GM19324 (cell line): ENCODE measurements at regions not wholly inside any gene's neighbourhood (a gene's known extent, or its start where the extent isn't known, plus 50 kb on each side); places are given as distances from the start of the nearest gene placed in this dataset.

ENCODE experiments used
- ATAC-seq: cut with Tn5 transposase; IDR thresholded peaks from one replicate; pipeline ENCODE4 v1.9.1; 2021; ENCODE audit warnings: mild to moderate bottlenecking, moderate library complexity; ENCODE audit not compliant: unreplicated experiment, low FRiP score

- no peak for ATAC-seq
These were observed 443.7 kb downstream of the NR2F2 start for GRCh38 chr15:96774216-96774615.

DNA sequence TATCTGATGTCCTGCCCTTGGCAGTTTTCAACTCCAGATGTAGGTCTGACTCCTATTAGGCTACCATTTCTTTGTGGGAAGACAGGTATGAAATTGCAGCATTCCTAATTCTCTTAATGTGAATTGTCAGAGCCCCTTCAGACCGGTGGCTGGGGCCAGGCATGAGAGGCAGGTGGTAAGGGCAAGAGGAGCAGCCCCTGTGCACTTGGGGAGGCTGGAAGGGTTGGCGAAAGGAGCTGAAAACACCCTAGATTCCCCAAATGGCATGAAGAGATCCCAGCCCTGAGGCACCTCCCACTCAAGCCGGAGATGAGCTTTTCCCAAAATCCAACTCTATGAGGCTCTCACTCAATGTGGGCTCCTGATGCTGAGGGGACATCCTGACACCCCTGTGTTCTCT is 453.2 kb downstream of the NR2F2 start:
- ATAC-seq, result no peak

- ATAC-seq, result no peak
These were observed 459.5 kb downstream of the NR2F2 start for GRCh38 chr15:96790004-96790403.

- ATAC-seq, result no peak
These were observed 461.7 kb downstream of the NR2F2 start for GRCh38 chr15:96792216-96792615.

DNA sequence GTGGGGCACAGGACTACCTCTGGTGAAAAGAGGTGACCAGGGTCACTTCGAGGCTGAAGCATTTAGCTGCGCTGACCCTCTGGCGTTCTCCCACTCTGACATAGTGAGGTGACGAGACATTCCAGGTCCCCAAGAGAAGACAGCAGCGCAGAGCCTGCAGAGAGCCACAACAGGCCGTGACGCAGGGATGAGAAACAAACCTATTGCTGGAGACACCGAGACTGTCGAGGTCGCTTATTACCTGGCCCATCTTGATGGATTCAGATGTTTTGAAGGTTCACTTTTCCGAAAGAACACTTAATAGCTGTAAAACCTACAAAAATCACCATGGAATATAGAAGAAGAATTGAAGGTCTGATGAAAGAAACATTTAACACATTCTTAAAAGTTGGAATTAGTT is 466.3 kb downstream of the NR2F2 start:
- ATAC-seq, result no peak

DNA sequence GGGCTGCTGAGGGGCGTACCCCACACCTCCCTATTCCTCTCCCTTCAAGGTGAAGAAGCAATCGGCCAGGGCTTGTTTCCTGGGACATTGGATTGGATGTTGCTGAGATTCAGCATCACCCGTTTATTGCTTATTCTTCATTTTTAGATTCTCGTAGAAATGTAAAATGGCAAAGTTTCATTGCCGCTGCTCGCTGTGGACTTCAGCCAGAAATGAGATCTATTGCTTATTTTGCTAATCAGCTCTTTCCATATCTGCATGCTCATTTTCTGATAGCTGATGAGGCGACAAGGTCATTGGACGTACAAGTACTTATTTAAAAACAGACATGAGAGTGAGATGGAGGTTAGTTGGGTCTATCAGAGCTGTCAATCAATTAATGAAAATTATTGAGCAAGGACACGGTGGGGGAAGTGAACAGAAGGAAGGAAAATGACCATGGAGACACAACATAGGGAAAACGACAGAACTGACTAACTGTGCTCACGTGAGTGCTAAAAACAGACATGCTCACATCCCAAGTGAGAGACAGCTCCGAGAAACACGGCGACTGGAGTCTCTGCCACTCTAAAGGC is 471.2 kb downstream of the NR2F2 start:
- ATAC-seq, result no peak

DNA sequence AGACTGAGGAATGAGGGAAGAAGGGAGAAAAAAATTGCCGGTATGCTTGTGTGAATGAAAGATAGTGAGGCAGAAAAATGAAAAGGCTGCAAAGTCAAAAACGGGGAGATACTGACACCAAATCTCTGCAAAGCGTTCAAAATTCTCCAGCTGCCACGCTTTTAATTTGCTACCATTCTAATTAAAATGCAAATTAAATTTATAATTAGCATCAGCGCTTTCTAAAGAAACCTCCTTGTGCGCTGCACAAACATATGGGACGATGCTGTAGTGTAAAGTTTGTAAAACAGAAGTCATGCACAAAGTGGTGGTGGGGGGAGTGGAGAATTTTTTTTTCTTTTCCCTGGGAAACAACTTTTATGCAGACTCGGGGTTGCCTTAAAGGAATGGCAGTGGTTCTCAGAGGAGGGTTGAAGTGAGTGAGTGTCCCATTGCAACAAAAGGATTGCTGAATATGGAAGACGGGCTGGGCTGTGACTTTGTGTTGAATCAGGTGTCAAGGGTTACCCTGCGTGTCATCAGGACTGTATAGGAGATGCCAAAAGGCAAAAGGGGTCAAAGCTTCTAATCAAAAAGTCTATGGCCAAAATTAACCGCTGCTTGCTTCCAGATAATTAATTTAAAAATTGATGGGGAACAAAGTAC is 472.2 kb downstream of the NR2F2 start:
- no peak for ATAC-seq

DNA sequence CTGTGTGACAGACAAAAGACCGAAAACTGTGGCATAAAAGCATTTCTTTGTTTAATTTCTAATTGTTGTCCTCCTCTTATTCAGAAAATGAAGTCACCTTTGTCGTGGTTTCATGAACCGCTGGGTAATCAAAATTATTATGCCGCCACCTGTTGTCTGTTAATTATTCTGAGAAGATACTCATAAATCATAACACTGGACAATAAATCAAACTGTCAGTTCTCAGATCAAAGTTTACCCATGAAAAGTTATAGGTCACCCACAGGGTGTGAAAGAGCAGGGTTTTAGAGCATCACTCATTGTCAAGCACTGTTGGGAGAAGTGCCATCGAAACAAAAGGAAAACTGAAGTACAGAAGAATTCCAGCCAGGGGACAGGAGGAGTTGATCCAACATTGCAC is 474.3 kb downstream of the NR2F2 start:
- ATAC-seq, result no peak

DNA sequence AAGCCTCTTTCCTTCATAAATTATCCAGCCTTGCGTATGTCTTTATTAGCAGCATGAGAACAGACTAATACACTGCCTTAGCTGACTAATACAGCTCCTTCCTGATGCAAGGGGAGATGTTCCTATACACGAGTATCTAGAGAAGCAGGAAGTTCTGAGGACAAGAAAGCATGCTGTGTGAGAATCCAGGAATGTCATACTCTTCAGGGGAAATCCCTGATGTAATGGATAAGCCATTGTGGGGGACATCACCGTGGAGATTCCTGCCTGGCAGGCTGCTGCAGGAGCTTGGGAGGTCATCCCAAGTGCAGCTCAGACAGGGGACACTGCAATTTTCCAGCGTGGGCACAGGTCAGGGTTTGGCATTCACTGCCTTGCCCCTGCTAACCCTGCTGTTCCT is 476.9 kb downstream of the NR2F2 start:
- no peak for ATAC-seq

DNA sequence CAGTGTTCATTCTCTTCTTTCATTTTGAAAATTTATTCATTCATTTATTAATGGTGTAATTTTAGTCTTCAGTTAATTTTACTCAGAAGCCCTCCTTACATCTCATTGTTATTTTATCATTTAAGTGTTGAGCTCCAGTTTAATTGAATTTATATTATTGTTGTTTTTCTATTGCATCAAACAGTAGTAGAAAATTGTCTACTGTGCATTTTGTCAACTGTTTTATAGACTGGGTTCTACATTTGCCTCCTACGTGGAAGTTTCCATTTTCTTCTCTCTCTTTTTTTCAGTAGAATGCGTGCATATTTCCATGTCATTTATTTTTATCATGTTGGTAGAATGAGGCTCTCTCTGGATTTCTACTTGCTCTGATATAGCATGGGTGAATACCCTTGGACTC is 487.4 kb downstream of the NR2F2 start:
- ATAC-seq, result no peak

DNA sequence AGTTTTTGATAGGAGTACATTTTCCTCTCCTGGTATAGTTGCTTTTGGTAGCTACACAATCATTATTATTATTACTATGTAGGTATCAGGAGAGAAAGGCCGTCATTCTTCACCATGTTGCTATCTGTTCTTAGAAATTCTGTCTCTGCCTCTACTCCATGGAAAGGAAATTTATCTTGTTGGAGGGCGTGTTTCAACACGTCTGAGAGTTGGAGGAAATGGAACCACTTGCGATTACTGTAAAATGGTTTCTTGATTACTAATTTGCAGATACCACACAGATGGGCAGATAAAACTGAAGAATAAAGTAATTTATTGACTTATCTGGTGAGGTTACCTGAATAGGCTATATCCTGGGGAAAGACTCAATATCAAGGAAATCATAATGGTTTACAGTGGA is 488.4 kb downstream of the NR2F2 start:
- no peak for ATAC-seq

- ATAC-seq, result no peak
These were observed 497.5 kb downstream of the NR2F2 start for GRCh38 chr15:96827981-96828380.

DNA sequence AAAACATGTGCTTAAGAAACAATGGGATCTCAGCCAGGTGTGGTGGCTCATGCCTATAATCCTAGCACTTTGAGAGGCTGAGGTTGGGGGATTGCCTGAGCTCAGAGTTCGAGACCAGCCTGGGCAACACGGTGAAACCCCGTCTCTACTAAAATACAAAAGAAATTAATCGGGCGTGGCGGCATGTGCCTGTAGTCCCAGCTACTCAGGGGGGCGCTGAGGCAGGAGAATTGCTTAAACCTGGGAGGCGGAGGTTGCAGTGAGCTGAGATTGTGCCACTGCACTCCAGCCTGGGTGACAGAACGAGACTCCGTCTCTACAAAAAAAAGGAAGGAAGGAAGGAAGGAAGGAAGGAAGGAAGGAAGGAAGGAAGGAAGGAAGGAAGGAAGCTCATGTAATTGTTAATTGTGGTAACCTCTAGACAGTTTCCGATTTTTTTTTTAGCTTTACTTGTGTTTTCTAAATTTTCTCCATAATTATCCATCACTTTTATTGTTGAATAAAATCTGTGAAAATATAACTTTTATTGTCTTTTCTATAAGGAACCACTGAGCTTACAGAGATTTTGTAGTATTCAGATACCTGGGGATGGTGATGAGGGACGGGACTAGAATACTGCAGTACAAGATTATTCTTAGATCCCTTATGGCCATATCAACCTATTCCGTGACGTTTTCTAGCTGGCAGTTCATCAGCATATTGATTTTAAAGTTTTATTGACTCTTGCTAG is 506.9 kb downstream of the NR2F2 start:
- ATAC-seq, result no peak

GRCh38 chr15:96838081-96838480 is 507.6 kb downstream of the NR2F2 start:
- ATAC-seq, result no peak

DNA sequence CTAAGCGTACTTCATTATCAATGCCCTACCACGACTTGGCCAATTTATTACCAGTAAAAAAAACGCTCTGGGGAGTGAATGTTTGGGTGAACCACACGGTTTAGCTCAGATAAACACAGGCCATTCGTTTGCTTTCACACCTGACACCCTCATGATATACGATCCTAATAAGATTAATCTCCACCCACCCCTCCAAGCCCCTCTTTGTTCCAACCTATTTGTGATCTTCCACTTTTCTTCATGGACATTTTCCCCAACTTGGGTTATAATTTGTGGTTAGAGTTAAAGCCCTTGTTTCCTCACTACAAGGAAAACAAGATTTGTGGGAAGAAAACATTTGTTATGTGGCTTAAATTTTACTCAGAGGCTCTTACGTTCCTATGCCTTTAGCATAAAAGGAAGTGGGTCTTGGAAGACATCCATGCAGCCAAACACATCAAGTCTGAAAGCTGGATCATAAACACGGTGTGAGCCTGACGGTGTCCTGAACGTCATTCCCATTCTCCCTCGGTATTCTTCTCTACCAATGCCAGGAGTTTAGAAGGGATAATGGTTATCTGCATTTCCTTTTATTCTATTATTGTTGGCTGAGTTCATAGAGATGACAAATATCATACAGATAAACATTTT is 518.9 kb downstream of the NR2F2 start:
- ATAC-seq, result no peak

DNA sequence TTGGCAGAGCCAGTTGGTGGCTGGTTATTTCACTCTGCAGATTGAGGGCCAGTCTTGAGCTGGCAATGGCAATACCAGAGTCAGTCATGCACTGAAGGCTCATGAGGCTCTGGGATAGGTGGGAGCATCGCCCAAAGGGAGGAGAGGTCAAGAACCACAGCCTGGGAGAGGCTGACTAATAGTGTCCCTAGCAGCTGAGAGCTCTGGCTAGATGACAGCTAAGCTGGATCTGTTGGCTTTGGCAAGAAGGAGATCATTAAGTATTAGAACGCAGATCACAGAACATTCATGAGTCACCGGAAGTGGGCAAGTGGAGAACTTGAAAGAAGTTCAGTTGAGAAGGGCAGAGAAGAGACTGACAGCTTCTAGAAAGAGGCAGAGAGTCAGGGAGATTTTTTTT is 521.1 kb downstream of the NR2F2 start:
- ATAC-seq, result no peak

GRCh38 chr15:96858694-96859093 is 528.2 kb downstream of the NR2F2 start:
- no peak for ATAC-seq

DNA sequence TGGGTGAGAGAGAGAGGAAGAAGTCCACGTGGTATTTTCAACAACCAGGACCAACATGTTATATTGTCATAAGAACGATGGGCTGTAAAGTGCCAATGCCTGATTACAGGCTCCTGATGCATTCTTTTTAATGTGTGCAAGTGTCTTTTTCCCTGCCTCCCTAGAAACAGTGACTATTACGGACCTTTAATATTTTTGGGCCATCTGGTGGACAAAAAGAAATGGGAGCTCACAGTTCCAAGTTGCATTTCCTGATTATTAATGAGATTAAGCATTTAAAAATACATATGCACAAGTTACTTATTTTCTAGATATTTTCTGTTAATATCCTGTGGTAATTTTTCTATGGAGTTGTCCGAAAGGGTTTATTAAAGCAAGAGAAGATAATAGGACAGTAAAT is 530.2 kb downstream of the NR2F2 start:
- no peak for ATAC-seq

GRCh38 chr15:96867992-96868391 is 537.5 kb downstream of the NR2F2 start:
- ATAC-seq, result no peak

DNA sequence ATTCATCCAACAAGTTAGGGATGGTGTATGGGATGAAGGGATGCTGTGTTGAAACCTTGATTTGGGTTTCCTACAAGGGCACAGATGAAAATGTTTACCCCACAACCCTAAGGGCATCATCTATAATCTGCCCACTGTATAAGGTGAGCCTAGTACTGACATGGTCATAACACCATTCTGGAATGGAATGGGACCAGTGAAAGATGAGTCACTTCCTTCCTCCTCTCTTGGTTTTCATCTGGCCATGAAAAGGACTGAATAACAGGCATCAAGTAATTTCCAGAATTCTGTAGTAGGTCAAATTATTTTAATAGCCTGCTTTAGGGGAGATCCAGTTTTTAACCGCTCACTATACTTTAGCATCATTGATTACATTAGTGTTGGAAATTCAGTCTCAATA is 538.6 kb downstream of the NR2F2 start:
- no peak for ATAC-seq

GRCh38 chr15:96869790-96870189 is 539.3 kb downstream of the NR2F2 start:
- ATAC-seq, result no peak

DNA sequence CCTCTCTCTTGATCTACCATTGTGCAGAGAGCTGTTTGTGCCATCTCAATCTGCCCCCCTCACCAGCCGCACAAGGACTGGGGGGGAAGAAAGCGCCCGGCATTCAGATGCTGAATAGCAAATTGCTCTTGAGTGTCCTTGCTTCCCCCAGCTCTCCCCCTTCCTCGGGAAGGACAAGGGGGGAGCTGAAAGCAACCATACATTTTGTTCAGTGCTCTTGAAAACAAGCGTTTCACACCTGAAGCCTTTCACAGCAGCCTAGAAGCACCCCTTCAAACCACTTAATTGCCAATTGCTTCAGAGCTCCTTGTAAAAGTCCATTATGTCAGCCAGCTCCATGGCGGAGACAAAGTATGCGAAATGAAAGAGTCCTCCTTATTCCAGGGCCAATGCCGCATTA is 540.1 kb downstream of the NR2F2 start:
- ATAC-seq, result no peak
